GM18861 (cell line): ENCODE measurements at regions not wholly inside any gene's neighbourhood (a gene's known extent, or its start where the extent isn't known, plus 50 kb on each side); places are given as distances from the start of the nearest gene placed in this dataset.
A peak's percentile ranks its signal among the peaks of the same experiment; 100 is the strongest.

Source experiments
- ATAC-seq: cut with Tn5 transposase; IDR thresholded peaks from one replicate; pipeline ENCODE4 v1.9.1; 2021; ENCODE audit not compliant: unreplicated experiment

DNA sequence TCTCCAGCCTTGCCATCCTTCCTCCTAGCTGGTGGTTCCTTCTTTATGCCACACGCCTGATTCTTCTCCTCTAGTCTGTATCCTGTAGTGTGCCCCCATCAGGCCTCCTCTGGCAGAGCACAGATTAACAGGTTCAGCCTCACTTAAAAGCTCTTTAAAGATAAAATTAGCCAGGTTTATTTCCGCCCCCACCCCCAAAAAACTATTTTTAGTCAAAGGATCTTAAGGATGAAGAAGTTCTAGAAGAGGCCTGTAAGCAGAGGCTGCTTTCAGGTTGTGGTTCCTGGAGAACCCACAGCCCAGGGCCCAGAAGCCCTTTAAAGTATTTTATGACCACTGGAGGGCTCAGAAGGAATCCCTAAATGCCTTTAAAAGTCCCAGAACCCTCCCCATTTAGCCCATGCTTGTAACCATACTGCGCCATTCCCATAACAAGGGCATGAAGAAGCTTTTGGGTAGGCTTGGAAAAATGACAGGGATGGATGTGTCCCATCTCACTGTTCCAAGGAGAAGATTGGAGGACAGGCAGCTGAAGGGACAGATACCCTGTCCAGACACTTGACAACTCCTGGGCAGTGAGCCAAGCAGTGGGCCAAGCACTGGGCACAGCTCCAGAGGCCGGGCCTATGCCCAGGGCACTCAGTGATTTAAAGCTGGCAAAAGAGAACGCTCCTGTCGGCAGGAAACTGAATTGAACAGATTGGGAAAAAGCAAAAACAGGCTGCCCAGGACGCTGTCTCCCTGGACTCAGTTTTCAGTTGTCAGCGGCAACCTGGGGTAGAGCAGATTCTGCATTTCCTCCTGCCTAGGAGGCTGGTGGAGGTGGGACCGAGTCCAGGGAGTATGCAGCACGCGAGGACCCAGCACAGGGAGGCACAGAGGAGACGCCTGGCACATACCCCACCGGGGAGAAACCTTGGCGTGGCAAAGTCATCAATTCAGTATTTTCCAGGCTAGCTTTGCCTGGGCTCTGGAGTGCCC, 106.3 kb upstream of the SSBP2 start:
- no peak for ATAC-seq

DNA sequence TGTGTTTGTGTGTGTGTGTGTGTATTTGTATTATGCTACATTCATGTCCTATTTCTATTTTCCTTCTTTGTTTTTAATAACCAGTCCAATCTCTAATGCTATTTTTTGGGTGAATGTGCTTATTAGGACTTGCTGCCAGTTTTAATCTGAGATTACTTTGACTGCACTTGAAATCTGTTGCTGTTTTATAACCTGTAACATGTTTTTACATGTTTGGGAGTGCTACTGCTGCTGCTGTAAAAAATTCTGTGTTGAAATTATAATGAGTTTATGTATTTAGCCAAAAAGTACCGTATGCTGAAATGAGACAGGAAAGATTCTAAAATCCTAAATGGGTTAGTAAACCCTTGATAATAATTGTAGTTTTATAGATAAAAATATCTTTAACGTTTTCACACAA, 104.7 kb upstream of the SSBP2 start:
- ATAC-seq = no peak

DNA sequence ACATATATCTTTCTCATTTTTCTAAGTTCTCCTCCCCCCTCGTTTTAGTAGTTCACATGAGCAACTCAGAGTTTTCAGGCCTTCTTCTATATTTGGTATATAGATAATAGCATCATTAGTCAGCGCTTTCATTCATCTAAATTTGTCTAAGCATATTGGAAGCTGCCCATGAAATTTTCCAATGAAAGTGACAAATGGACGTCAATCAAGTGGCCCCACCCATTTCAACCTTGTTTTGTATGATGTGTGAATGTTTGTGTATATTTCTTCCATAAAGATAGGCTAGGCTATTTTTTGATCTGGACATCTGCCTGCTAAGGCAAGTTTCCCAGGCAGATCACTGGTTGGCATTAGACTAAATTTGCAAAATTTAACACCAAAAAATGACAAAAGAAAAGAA, 104.0 kb upstream of the SSBP2 start:
- no peak for ATAC-seq

- ATAC-seq = no peak
Measured at GRCh38 chr5:81854485-81854884, 103.6 kb upstream of the SSBP2 start.

- no peak for ATAC-seq
Measured at GRCh38 chr5:81853030-81853357, 102.1 kb upstream of the SSBP2 start.

DNA sequence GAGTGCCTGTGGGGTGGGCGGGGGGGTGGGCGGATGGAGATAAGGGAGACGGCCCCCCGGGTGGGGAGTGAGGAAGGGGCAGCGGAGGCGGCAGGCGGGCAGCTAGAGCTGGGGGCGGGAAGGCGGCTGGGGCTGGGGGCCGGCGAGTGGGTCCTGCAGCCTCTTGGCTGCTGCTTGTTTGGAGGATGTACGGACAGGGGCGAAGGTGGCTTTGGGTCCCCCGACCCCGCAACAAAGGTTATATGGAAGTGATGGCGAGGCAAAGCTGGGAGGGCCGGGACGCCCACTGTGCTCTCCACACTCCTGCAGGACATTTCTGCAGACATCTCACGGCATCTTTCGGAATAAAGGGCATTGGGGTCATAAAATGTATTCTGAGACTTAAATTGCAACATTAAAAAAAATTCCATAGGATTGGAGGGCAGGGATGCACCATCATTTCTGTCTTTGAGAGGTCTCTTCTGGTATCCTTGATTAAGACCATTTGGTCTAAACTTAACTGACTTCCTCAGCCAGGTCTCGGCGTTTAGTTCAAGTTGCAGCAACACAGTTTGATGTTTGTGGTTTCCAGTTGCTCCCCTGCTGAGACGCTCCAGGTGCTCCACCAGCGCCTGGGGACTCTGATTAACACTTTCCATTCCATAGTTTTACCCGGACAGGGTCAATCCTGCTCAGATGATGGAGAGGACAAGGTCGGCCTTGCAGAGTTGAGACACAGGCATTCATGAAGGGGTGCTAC, 101.6 kb upstream of the SSBP2 start:
- ATAC-seq = no peak

DNA sequence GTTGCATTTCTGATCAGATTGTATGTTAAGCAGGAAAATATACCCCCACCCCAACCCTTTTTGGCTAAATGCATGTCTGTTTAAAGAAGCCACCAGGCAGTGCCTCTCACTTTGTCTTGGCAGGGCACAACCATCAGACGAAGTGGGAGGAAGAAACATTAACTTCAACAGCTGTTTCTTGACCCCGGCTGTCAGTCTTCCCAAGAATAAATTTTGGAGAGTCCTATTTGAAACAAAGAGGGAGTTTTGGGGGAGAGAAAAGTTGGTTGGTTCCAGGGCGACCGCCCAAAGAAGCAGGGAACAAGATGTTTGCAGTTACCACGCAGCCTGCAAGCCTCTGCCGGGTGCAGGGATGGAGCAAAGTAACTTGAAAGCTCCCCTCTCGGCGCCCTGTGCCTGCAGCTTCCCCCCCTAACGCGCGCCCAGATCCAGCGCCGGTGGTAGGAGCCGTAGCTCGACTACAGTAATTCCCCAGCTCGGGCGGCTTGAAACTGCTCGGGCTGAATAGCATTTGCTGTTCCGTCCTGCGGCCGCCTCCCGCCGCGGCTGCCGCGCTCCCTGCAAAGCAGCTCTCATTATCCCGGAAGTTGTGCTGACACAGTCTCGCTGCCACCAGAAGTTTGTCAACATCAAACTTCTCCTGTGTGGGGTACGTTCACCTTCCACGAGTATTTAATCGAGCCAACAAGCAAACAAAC, 100.7 kb upstream of the SSBP2 start:
- peak; percentile 81 for ATAC-seq

- ATAC-seq = no peak
Measured at GRCh38 chr5:81850501-81851357, 99.8 kb upstream of the SSBP2 start.

DNA sequence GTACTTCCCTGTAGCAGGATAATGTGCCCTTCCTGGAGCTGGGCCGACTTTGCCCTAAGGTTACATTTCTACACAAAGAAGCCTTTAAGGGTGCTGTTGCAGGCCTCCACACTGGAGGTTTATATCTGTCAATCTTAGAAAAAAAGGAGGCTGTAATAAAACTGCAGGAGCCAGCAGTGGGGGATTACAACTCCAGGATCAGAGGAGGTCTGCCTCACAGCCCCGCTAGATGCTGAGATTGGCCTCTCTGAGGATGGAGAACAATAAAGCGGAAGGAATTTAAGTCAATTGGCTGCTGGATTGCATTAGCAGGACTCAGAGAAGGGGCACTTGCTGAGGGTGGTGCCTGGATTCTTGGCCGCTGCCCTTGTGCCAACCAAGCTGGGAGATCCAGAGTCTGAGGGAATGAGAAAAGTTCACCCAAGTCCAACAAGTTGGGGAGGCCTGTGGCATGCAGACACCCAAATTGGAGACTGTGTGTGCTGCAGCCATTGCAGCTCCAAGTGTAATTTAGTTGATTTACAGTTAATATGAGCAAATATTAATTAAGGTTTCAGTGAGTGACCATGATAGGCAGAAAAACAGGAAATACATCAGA, 99.0 kb upstream of the SSBP2 start:
- no peak for ATAC-seq

GRCh38 chr5:81848362-81848880, 97.5 kb upstream of the SSBP2 start:
- ATAC-seq = no peak

DNA sequence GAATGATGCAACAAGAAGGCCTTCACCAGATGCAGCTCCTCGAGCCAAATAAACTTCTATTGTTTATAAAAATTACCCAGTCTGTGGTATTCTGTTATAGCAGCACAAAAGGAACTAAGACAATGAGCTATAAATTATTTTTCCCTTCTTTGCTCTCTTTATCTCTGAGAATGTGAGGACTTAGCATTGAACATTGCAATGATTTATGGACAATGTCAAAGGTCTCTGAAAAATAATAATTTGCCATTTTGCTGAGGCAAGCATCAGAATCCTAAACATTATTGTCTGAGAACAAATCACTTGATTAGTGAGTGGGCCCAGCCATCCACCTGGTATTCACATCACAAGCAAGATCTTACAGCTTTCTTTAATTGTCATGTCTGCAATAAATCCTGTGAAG, 95.4 kb upstream of the SSBP2 start:
- ATAC-seq = no peak

DNA sequence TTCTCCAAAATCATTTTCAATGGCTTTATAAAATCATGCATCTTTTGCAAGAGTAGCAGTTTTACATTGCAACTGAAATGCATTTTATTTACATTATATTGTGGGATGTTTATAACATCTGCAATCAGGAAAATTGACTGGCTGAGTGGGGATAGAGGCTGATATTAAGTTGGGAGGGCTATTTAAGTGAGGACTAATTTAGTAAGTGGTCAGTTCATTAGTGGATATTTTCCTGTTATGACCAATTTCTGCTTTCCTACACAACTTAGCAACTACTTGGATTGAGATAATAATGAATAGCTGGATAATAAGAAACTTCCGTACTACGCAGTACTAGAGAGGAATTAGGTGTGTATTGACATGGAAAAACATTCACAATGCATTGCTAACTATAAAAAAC, 92.9 kb upstream of the SSBP2 start:
- ATAC-seq = no peak

GRCh38 chr5:81842795-81843398, 92.0 kb upstream of the SSBP2 start:
- ATAC-seq = no peak

- ATAC-seq = no peak
Measured at GRCh38 chr5:81839034-81839433, 88.1 kb upstream of the SSBP2 start.

DNA sequence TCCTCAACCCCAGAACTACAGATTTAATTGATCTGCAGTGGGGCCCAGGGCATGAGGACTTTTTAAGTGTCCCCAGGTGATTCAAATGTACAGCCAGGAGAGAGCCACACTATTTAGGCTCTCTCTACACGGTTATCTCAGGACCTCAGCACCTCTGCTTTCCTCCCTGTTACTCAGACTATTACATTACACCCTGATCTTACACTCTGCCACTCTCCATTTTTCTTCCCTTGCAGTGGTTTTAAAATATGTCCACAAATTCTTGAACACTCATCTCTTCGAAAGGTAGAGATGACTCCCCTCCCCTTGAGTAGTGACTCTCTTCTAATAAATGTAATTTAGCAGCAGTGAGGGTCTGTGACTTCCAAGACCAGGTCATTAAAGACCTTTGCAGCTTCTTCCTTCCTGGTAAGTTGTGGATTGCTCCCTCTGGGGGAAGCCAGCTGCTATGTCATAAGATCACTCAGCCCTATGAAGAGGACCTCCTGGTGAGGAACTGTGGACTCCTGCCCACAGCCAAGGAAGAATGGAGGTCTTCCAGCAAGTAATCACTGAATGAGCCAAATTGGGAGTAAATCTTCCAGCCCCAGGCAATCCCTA, 87.5 kb upstream of the SSBP2 start:
- no peak for ATAC-seq

DNA sequence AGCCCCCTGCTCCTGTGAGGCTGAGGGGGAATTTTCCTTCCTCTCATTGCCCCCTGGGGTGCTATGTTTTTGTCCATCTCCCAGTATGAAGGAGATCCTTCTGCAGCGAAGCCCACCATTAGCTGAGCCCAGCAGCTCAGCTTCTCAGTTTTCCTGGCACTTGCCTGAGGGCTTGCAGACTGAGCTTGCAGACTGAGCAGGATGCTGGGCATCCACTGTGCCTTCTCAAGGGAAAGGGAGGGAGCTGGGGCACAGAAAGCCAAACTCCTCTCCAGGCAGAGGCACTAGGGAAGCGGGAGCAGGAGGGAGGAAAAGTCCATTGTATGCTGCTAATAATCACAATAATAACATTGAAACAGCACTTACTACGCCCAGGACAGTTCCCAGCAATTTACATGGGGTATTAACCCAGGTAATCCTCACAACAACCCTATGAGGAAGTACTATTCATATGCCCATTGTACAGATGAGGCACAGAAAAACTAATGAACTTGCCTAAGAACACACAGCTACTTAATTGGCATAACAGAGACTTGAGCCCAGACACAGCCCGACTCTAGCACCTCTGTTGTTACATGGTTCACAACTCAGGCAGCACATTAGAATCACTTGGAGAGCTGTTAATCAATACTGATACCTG, 86.9 kb upstream of the SSBP2 start:
- no peak for ATAC-seq

DNA sequence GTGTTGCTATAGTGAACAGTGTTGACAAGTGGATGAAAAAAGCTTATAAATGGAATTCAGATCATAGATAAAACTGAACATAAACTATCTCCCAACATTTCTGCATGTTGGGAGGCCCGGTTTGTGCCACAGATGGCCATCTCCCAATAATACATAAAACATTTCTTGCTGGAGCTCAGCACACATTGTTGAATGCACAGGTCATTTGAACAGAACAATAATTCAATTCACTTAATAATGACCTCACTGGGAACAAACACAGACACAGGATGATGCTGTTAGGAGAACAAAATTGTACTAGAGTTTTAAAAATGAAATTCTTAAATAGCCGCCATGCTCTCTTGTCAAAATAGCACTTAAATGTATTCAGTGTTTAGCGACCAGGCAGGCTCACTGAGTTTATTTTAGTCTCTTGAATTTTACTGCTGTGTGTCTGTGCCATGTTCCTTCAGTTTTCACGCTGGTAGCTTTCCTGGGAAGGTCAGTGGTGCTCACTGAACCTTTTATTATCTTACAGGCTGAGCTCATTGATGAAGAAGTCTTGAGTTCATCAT, 85.0 kb upstream of the SSBP2 start:
- ATAC-seq = no peak

GRCh38 chr5:81834021-81834660, 83.2 kb upstream of the SSBP2 start:
- ATAC-seq = no peak
